HFF-Myc (cell line): ENCODE measurements at regions not wholly inside any gene's neighbourhood (a gene's known extent, or its start where the extent isn't known, plus 50 kb on each side); places are given as distances from the start of the nearest gene placed in this dataset.

Experiments
- DNase-seq: peaks from one replicate; pipeline ENCODE4 v3.0.0-alpha.2; 2011; ENCODE audit warnings: low read depth; ENCODE audit errors: extremely low read depth
- H3K4me3 ChIP-seq: replicated peaks from 2 replicates; pipeline ENCODE4 v1.5.1; 2011; ENCODE audit warnings: low read depth, mild to moderate bottlenecking, control low read depth, low read length
- TF ChIP-seq, protein P1 (sequence below): IDR thresholded peaks from 2 replicates; pipeline ENCODE4 v1.5.1; 2012; ENCODE audit warnings: mild to moderate bottlenecking, low read depth, low read length, control low read depth; ENCODE audit errors: missing control alignments

GRCh38 chr6:71040043-71040442, 83.2 kb upstream of the B3GAT2 start:
- no peak overlapping the region for H3K4me3 ChIP-seq
- TF ChIP-seq, protein P1, sequence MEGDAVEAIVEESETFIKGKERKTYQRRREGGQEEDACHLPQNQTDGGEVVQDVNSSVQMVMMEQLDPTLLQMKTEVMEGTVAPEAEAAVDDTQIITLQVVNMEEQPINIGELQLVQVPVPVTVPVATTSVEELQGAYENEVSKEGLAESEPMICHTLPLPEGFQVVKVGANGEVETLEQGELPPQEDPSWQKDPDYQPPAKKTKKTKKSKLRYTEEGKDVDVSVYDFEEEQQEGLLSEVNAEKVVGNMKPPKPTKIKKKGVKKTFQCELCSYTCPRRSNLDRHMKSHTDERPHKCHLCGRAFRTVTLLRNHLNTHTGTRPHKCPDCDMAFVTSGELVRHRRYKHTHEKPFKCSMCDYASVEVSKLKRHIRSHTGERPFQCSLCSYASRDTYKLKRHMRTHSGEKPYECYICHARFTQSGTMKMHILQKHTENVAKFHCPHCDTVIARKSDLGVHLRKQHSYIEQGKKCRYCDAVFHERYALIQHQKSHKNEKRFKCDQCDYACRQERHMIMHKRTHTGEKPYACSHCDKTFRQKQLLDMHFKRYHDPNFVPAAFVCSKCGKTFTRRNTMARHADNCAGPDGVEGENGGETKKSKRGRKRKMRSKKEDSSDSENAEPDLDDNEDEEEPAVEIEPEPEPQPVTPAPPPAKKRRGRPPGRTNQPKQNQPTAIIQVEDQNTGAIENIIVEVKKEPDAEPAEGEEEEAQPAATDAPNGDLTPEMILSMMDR: no peak
- DNase-seq: no peak

DNA sequence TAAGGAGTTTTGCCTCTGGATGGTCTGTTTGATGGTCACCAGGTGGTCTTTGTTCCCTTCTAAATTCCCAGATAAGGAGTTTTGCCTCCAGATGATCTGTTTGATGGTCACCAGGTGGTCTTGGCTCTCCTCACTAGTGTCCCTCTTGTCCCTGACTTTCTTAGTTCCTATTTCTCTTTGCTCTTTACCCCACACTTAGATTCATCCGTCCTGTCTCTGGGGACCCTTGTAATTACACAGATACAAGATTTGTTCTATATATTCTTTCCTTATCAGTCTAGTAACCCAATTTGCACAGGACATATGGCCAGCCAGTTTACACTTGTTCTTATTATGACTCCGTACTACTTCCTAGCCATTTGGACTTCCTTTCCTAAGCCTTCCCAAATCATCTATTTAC, 84.0 kb upstream of the B3GAT2 start:
- no peak overlapping the region for H3K4me3 ChIP-seq
- no peak for DNase-seq
- TF ChIP-seq, protein P1: no peak

DNA sequence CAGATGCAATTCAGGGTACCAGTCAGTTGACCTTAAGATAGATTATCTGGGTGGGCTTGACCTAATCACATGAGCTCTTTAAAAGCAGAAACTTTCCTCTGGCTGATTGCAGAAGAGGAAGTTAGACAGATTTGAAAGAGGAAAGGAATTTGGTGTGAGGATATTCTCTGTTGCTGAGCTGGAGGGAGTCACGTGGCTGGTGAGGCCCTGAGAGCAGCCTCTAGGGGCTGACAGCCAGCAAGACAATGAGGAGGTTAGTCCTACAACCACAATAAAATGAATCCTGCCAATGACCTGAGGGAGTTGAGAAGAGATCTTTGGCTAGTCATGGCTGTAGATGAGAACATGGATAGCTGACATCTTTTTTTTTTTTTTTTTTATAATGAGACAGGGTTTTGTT, 87.0 kb upstream of the B3GAT2 start:
- DNase-seq: no peak
- no peak overlapping the region for H3K4me3 ChIP-seq
- TF ChIP-seq, protein P1: peak; percentile 6

- TF ChIP-seq, protein P1: no peak
Observed at GRCh38 chr6:71044753-71045152, 87.9 kb upstream of the B3GAT2 start.

DNA sequence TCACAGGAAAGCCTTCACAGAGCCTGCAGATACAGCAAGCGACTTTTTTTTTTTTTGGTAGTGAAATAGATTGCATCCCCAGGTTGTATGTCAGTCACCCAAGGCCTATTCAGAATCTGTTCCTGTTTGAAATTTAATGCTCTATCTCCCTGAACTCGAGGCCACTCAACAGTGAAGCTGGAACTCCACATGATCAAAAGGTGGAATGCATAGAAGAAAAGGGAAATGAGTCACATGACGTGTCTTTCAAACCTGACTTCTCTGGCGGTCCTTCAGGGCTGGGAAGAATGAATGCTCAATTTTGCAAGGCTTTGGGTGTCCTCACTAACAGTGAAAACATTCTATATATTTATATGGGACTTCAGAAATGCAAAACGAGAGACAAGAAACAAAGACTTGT, 88.4 kb upstream of the B3GAT2 start:
- TF ChIP-seq, protein P1: no peak
- no peak for DNase-seq
- no peak overlapping the region for H3K4me3 ChIP-seq

More at GRCh38 chr6:71044753-71045152, 87.9 kb upstream of the B3GAT2 start:
- DNase-seq: no peak
- H3K4me3 ChIP-seq: no peak overlapping the region

- TF ChIP-seq, protein P1: no peak
- no peak for DNase-seq
Observed at GRCh38 chr6:71047417-71047816, 90.6 kb upstream of the B3GAT2 start.

More at GRCh38 chr6:71047417-71047816, 90.6 kb upstream of the B3GAT2 start:
- no peak overlapping the region for H3K4me3 ChIP-seq
